GM12878 (cell line): ENCODE measurements at regions not wholly inside any gene's neighbourhood (a gene's known extent, or its start where the extent isn't known, plus 50 kb on each side); places are given as distances from the start of the nearest gene placed in this dataset.

ENCODE experiments used
- CTCF ChIP-seq, 3 experiments: IDR thresholded peaks in 2 of 3; conservative IDR thresholded peaks in 1 of 3; 2 replicates each; pipeline ENCODE4 v1.5.1; 2011; ENCODE audit warnings: low read depth in 3 of 3, low read length in 3 of 3, mild to moderate bottlenecking in 3 of 3, control low read depth in 2 of 3, moderate library complexity in 2 of 3, inconsistent platforms in 1 of 3, mixed read lengths in 1 of 3; ENCODE audit not compliant: control insufficient read depth in 2 of 3, insufficient read depth in 1 of 3; ENCODE audit errors: extremely low read depth in 1 of 3
- MXI1 ChIP-seq: fragments of 150-350 bp; IDR thresholded peaks from 2 replicates; pipeline ENCODE4 v1.6.1; 2011; ENCODE audit warnings: low read depth, mild to moderate bottlenecking, inconsistent platforms, low read length, improper control_type of control experiment

- TF ChIP-seq CTCF (IDR thresholded peaks at IDR 0.05 in 2 of 3, conservative IDR thresholded peaks at IDR 0.05 in 1 of 3; ENCODE audit: control insufficient read depth in 2 of 3, extremely low read depth in 1 of 3, insufficient read depth in 1 of 3, low read depth in 3 of 3, low read length in 3 of 3) (no peak), MXI1 (no peak)
Measured at GRCh38 chr2:16329421-16329820, 336.2 kb downstream of the CYRIA start.
